ENCODE measurements at regions not wholly inside any gene's neighbourhood (a gene's known extent, or its start where the extent isn't known, plus 50 kb on each side); places are given as distances from the start of the nearest gene placed in this dataset.

DNA sequence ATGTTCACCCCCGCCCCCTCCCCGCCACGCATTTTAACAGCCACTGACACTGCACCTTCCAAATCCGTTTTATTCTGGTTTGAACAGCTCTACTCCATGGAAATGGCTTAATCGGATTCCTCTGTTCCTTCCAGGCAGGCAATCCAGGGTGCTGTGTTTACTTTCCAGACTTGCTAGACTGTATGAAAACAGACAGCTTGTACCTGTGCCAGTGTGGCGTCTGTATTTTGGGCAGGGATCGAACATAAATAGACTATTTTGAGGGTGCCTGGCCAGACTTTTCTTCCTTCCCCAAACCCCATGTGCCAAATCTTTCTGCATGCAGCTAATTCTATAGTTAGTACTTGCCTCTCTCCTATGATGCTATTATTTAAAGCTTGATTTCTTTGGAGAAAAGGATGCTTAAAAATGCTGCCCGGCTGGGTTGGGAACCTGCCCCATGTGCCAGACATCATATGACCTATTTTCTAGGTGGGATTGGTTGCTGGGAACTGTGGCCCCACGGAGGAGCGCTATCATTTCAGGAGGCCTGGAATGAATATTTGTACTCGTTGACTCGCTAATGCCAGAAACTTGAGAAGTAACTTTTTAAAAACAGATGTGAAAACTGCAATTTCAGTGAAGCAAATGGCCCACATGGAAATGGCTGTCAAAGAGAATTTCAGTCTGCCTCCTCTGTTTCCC lies 814.8 kb downstream of the BRD1 start:
- BruUV-seq (replicated peaks): no TSS peak
- DNase-seq (ENCODE audit: low read depth, low spot score) (no peak), ATAC-seq (no peak)
- in situ Hi-C loops (cut with HindIII; ENCODE audit: low pct_unique_long_range_greater_than_20kb, low sequenced_read_pairs) (no loop called here), intact Hi-C loops (cut with micrococcal nuclease; ENCODE audit: unreplicated experiment) (no loop called here)
- POLR2A ChIA-PET: no interaction called here
- Histone ChIP-seq H3K4me3 (ENCODE audit: low read depth in 2 of 2, low read length in 2 of 2) (no peak overlapping the region), H3K27ac (ENCODE audit: low read length) (no peak overlapping the region), H3K36me3 (ENCODE audit: control insufficient read depth, insufficient read depth, low read length) (no peaks in the 10 kb centered on the region), H3K9me3 (ENCODE audit: control insufficient read depth, insufficient read depth, low read depth, low read length) (no peaks in the 10 kb centered on the region), H3K27me3 (ENCODE audit: control insufficient read depth, insufficient read depth, low read length) (no peaks in the 10 kb centered on the region), H3K4me1 (ENCODE audit: control insufficient read depth, insufficient read depth, low read length) (no peaks in the 10 kb centered on the region)
- CTCF ChIA-PET: no interaction called here
- TF ChIP-seq, protein P1, sequence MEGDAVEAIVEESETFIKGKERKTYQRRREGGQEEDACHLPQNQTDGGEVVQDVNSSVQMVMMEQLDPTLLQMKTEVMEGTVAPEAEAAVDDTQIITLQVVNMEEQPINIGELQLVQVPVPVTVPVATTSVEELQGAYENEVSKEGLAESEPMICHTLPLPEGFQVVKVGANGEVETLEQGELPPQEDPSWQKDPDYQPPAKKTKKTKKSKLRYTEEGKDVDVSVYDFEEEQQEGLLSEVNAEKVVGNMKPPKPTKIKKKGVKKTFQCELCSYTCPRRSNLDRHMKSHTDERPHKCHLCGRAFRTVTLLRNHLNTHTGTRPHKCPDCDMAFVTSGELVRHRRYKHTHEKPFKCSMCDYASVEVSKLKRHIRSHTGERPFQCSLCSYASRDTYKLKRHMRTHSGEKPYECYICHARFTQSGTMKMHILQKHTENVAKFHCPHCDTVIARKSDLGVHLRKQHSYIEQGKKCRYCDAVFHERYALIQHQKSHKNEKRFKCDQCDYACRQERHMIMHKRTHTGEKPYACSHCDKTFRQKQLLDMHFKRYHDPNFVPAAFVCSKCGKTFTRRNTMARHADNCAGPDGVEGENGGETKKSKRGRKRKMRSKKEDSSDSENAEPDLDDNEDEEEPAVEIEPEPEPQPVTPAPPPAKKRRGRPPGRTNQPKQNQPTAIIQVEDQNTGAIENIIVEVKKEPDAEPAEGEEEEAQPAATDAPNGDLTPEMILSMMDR (IDR thresholded peaks at IDR 0.05): no peak
- TF ChIP-seq TCF7L2 (IDR thresholded peaks at IDR 0.05; ENCODE audit: low read depth, low read length) (no peak), POLR2AphosphoS5 (IDR thresholded peaks at IDR 0.05; ENCODE audit: low read depth, low read length) (no peak), SIN3A (IDR thresholded peaks at IDR 0.05; ENCODE audit: borderline replicate concordance, insufficient read depth, low read depth, low read length) (no peak)
- TF ChIP-seq, protein P2, sequence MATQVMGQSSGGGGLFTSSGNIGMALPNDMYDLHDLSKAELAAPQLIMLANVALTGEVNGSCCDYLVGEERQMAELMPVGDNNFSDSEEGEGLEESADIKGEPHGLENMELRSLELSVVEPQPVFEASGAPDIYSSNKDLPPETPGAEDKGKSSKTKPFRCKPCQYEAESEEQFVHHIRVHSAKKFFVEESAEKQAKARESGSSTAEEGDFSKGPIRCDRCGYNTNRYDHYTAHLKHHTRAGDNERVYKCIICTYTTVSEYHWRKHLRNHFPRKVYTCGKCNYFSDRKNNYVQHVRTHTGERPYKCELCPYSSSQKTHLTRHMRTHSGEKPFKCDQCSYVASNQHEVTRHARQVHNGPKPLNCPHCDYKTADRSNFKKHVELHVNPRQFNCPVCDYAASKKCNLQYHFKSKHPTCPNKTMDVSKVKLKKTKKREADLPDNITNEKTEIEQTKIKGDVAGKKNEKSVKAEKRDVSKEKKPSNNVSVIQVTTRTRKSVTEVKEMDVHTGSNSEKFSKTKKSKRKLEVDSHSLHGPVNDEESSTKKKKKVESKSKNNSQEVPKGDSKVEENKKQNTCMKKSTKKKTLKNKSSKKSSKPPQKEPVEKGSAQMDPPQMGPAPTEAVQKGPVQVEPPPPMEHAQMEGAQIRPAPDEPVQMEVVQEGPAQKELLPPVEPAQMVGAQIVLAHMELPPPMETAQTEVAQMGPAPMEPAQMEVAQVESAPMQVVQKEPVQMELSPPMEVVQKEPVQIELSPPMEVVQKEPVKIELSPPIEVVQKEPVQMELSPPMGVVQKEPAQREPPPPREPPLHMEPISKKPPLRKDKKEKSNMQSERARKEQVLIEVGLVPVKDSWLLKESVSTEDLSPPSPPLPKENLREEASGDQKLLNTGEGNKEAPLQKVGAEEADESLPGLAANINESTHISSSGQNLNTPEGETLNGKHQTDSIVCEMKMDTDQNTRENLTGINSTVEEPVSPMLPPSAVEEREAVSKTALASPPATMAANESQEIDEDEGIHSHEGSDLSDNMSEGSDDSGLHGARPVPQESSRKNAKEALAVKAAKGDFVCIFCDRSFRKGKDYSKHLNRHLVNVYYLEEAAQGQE (IDR thresholded peaks at IDR 0.05; ENCODE audit: insufficient read depth in 1 of 2, low read depth in 2 of 2, low read length in 1 of 2): no peak

DNA sequence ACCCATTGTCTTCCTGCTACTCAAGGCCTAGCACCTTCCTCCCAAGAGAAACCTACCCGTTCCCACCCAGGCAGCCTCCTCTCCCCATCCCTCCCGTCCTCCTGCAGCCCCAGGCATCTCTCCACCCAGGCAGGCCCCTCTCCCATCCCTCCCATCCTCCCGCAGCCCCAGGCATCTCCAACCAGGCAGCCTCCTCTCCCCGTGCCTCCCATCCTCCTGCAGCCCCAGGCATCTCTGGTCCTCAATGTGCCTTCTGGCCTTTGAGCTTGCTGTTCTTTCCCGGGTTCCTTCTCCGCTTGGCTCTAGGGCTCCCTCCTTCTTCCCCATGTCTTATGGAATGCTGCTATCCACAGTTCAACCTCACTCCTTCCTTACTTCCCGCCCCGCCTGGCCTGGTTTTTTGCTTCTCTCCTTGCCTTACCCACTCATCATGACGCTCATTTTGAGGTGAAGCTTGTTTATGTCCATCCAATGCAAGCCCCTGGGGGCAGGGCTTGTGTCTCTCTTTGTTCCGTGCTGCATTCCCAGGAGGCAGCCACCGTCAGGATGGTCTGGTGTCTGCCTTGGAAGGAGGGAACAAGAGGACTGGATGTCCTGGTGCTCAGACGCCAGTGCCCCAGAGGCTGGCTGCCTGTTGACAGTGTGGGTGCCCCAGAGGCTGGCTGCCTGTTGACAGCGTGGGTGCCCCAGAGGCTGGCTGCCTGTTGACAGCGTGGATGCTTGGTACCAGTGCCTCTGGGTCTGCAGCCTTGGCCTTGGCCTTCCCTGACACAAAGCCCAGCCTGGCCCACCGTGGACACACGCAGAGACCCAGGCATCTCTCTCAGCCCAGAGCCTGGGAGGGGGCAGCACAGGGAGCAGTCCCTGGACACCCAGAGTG lies 815.7 kb downstream of the BRD1 start:
- ChIA-PET CTCF (no interaction called here), POLR2A (no interaction called here)
- intact Hi-C loops (cut with micrococcal nuclease; ENCODE audit: unreplicated experiment) (no loop called here), in situ Hi-C loops (cut with HindIII; ENCODE audit: low pct_unique_long_range_greater_than_20kb, low sequenced_read_pairs) (no loop called here)
- Histone ChIP-seq H3K4me1 (ENCODE audit: control insufficient read depth, insufficient read depth, low read length) (no peaks in the 10 kb centered on the region), H3K27ac (ENCODE audit: low read length) (no peak overlapping the region), H3K9me3 (ENCODE audit: control insufficient read depth, insufficient read depth, low read depth, low read length) (no peaks in the 10 kb centered on the region), H3K4me3 (ENCODE audit: low read depth in 2 of 2, low read length in 2 of 2) (no peak overlapping the region), H3K27me3 (ENCODE audit: control insufficient read depth, insufficient read depth, low read length) (no peaks in the 10 kb centered on the region), H3K36me3 (ENCODE audit: control insufficient read depth, insufficient read depth, low read length) (no peaks in the 10 kb centered on the region)
- TF ChIP-seq, protein P1 (IDR thresholded peaks at IDR 0.05): no peak
- TF ChIP-seq SIN3A (IDR thresholded peaks at IDR 0.05; ENCODE audit: borderline replicate concordance, insufficient read depth, low read depth, low read length) (no peak), TCF7L2 (IDR thresholded peaks at IDR 0.05; ENCODE audit: low read depth, low read length) (no peak), POLR2AphosphoS5 (IDR thresholded peaks at IDR 0.05; ENCODE audit: low read depth, low read length) (no peak)
- TF ChIP-seq, protein P2 (IDR thresholded peaks at IDR 0.05; ENCODE audit: insufficient read depth in 1 of 2, low read depth in 2 of 2, low read length in 1 of 2): no peak
- no peak for DNase-seq (ENCODE audit: low read depth, low spot score)
- ATAC-seq: no peak
- BruUV-seq (replicated peaks): no TSS peak

All from Panc1 (cell line).